ENCODE measurements at regions not wholly inside any gene's neighbourhood (a gene's known extent, or its start where the extent isn't known, plus 50 kb on each side); places are given as distances from the start of the nearest gene placed in this dataset.

- TF ChIP-seq, protein P1, sequence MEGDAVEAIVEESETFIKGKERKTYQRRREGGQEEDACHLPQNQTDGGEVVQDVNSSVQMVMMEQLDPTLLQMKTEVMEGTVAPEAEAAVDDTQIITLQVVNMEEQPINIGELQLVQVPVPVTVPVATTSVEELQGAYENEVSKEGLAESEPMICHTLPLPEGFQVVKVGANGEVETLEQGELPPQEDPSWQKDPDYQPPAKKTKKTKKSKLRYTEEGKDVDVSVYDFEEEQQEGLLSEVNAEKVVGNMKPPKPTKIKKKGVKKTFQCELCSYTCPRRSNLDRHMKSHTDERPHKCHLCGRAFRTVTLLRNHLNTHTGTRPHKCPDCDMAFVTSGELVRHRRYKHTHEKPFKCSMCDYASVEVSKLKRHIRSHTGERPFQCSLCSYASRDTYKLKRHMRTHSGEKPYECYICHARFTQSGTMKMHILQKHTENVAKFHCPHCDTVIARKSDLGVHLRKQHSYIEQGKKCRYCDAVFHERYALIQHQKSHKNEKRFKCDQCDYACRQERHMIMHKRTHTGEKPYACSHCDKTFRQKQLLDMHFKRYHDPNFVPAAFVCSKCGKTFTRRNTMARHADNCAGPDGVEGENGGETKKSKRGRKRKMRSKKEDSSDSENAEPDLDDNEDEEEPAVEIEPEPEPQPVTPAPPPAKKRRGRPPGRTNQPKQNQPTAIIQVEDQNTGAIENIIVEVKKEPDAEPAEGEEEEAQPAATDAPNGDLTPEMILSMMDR (IDR thresholded peaks at IDR 0.05; ENCODE audit: control extremely low read depth in 1 of 3, insufficient read depth in 1 of 3, low read depth in 1 of 3, low read length in 3 of 3) = no peak
- TF ChIP-seq POLR2A (IDR thresholded peaks at IDR 0.05; ENCODE audit: control extremely low read depth in 1 of 2, low read depth in 2 of 2, low read length in 2 of 2) = no peak
- TF ChIP-seq JUN (IDR thresholded peaks at IDR 0.05; ENCODE audit: low read depth, low read length) = no peak
- no peak for TF ChIP-seq RFX5 (IDR thresholded peaks at IDR 0.05; ENCODE audit: borderline replicate concordance, low read depth, low read length)
- TF ChIP-seq CBX8 (IDR thresholded peaks at IDR 0.05; ENCODE audit: borderline replicate concordance, low read depth, low read length) = no peak
- no peak for TF ChIP-seq CBX5 (IDR thresholded peaks at IDR 0.05; ENCODE audit: low read depth, low read length)
- no peak for TF ChIP-seq SP2 (IDR thresholded peaks at IDR 0.05; ENCODE audit: low read length)
- no peak for TF ChIP-seq SP1 (IDR thresholded peaks at IDR 0.05; ENCODE audit: low read depth, low read length)
These were observed 642.4 kb downstream of the TNS3 start (continued) for GRCh38 chr7:46939558-46939957.

All from H1 (cell line).